Neural crest cell (in vitro differentiated cells): ENCODE measurements at regions not wholly inside any gene's neighbourhood (a gene's known extent, or its start where the extent isn't known, plus 50 kb on each side); places are given as distances from the start of the nearest gene placed in this dataset.

Experiments
- DNase-seq: peaks from one replicate; pipeline ENCODE4 v3.0.0; 2021; ENCODE audit warnings: low read depth, mixed read lengths, low spot score
- H3K27ac Mint-ChIP-seq: one replicate; pipeline ENCODE4 v1.8.0; 2021; ENCODE audit warnings: mild to moderate bottlenecking, mixed read lengths; ENCODE audit not compliant: unreplicated experiment
- H3K27me3 Mint-ChIP-seq: 2 replicates; pipeline ENCODE4 v1.8.0; 2021; ENCODE audit warnings: low read depth, mild to moderate bottlenecking, mixed read lengths
- H3K36me3 Mint-ChIP-seq: 2 replicates; pipeline ENCODE4 v1.8.0; 2021; ENCODE audit warnings: low read depth, mild to moderate bottlenecking, mixed read lengths
- H3K4me1 Mint-ChIP-seq: 2 replicates; pipeline ENCODE4 v1.8.0; 2021; ENCODE audit warnings: mixed read lengths
- H3K4me3 Mint-ChIP-seq: one replicate; pipeline ENCODE4 v1.8.0; 2021; ENCODE audit warnings: mild to moderate bottlenecking, mixed read lengths
- H3K9me3 Mint-ChIP-seq: 2 replicates; pipeline ENCODE4 v1.8.0; 2021; ENCODE audit warnings: mixed read lengths
- TF ChIP-seq, protein P1 (sequence below): fragments of 200-600 bp; sonication (generic); conservative IDR thresholded peaks from 2 replicates; pipeline ENCODE4 v1.5.0; 2021; ENCODE audit warnings: antibody characterized with exemption, mild to moderate bottlenecking

GRCh38 chr6:85096976-85097375 is 332.6 kb upstream of the TBX18 start:
- H3K27ac Mint-ChIP-seq = no peak overlapping the region
- TF ChIP-seq, protein P1, sequence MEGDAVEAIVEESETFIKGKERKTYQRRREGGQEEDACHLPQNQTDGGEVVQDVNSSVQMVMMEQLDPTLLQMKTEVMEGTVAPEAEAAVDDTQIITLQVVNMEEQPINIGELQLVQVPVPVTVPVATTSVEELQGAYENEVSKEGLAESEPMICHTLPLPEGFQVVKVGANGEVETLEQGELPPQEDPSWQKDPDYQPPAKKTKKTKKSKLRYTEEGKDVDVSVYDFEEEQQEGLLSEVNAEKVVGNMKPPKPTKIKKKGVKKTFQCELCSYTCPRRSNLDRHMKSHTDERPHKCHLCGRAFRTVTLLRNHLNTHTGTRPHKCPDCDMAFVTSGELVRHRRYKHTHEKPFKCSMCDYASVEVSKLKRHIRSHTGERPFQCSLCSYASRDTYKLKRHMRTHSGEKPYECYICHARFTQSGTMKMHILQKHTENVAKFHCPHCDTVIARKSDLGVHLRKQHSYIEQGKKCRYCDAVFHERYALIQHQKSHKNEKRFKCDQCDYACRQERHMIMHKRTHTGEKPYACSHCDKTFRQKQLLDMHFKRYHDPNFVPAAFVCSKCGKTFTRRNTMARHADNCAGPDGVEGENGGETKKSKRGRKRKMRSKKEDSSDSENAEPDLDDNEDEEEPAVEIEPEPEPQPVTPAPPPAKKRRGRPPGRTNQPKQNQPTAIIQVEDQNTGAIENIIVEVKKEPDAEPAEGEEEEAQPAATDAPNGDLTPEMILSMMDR = no peak
- no peaks in the 10 kb centered on the region for H3K27me3 Mint-ChIP-seq
- no peak overlapping the region for H3K4me3 Mint-ChIP-seq
- peaks cover 21% of the 10 kb centered on the region for H3K9me3 Mint-ChIP-seq
- no peaks in the 10 kb centered on the region for H3K36me3 Mint-ChIP-seq
- no peak for DNase-seq
- H3K4me1 Mint-ChIP-seq = no peaks in the 10 kb centered on the region

DNA sequence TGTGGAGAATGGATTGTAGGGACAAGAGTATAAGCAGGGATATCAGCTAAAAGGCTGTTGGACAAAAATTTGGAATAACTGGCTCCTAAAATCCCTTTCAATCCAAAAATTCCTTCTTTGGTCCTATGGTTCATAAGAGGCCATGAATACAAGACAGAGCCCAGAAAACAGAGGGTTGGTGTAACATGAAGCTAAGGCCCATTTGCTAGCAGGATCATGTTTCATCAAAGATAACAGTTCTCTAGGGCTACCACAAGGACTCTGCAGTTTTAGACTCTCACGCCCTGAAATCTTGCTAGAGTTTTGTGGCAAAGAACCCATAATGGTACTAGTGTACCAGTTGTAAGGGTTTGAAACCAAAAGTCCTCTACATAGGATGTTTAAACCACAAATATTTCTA is 327.8 kb upstream of the TBX18 start:
- Mint-ChIP-seq H3K27me3 (no peaks in the 10 kb centered on the region), H3K4me3 (no peak overlapping the region), H3K4me1 (no peaks in the 10 kb centered on the region), H3K9me3 (peaks cover 6% of the 10 kb centered on the region), H3K36me3 (no peaks in the 10 kb centered on the region), H3K27ac (no peak overlapping the region)
- TF ChIP-seq, protein P1 = no peak
- no peak for DNase-seq

DNA sequence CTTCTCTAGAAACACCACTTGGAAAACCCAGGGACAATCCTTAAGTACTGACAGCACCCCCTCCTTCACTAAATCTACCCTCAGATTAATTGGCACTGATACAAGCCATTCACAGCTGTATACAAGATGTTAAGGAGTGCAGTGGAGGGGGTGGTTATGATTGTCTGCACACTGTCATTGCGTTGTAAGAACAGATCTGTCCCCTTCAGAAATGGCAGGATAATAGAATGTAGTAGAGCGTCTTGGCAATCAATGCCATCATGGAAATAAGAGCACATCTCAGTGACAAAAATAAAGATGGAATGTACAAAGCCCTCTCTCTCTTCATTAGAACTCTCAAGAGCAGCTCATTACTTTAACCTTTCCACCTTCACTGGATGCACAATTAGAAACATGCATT is 324.9 kb upstream of the TBX18 start:
- TF ChIP-seq, protein P1 = no peak
- Mint-ChIP-seq H3K27me3 (no peaks in the 10 kb centered on the region), H3K27ac (no peak overlapping the region), H3K9me3 (peaks cover 4% of the 10 kb centered on the region), H3K4me1 (no peaks in the 10 kb centered on the region), H3K4me3 (no peak overlapping the region), H3K36me3 (no peaks in the 10 kb centered on the region)
- no peak for DNase-seq

DNA sequence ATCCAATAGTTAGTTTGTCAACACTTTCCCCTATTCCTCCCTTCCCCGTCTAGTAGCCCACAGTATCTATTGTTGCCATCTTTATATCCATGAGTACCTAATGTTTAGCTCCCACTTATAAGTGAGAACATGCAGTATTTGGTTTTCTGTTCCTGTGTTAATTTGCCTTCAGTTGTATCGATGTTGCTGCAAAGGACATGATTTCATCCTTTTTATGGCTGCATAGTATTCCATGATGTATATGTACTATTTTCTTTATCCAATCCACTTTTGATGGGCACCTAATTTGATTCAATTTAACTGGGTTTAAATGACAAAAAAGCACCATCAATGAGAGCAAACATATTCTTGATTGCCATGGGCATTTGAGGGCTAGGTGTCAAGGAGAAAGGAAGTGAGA is 321.5 kb upstream of the TBX18 start:
- no peak overlapping the region for H3K4me3 Mint-ChIP-seq
- DNase-seq = no peak
- H3K36me3 Mint-ChIP-seq = no peaks in the 10 kb centered on the region
- TF ChIP-seq, protein P1 = no peak
- H3K4me1 Mint-ChIP-seq = no peaks in the 10 kb centered on the region
- peaks cover 4% of the 10 kb centered on the region for H3K9me3 Mint-ChIP-seq
- H3K27ac Mint-ChIP-seq = no peak overlapping the region
- H3K27me3 Mint-ChIP-seq = no peaks in the 10 kb centered on the region

- no peak overlapping the region for H3K4me3 Mint-ChIP-seq
- no peaks in the 10 kb centered on the region for H3K27me3 Mint-ChIP-seq
Measured at GRCh38 chr6:85081102-85081501, 316.7 kb upstream of the TBX18 start.

More at GRCh38 chr6:85081102-85081501, 316.7 kb upstream of the TBX18 start:
- Mint-ChIP-seq H3K9me3 (peaks cover 4% of the 10 kb centered on the region), H3K27ac (no peak overlapping the region), H3K4me1 (no peaks in the 10 kb centered on the region), H3K36me3 (no peaks in the 10 kb centered on the region)
- TF ChIP-seq, protein P1 = no peak
- DNase-seq = no peak
